ENCODE measurements at regions not wholly inside any gene's neighbourhood (a gene's known extent, or its start where the extent isn't known, plus 50 kb on each side); places are given as distances from the start of the nearest gene placed in this dataset.
"Not testable (repeated sequence)": the region's sequence is repeated elsewhere in the genome, so short reads cannot be mapped to it uniquely, and the experiment has no call there.

DNA sequence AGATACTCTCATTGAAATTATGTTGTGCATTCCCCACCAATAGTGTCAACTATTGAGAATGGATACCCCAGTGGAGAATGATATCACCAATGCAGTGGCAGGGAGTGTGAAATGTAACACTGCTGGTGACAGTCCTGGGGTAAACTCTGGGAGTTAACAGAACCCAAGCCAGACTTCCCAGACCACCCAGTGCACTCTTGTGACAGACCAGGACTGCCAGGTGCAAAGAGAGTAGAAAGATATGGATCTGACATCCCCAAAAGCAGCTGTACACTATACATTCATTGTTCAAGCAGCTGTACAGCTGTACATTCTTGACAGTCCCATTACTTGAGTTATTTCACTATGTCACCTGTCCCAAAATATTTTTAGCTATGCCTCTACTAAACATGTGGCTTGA lies 886.6 kb downstream of the DIAPH3 start:
- POLR2A ChIA-PET = no interaction called here
- ATAC-seq (no peak), DNase-seq (no peak)
- H3K4me1 ChIP-seq (ENCODE audit: control insufficient read depth in 2 of 2, insufficient read depth in 2 of 2, low read length in 2 of 2) = no peaks in the 10 kb centered on the region
- H3K4me3 ChIP-seq (ENCODE audit: low read length) = no peak overlapping the region
- Mint-ChIP-seq H3K27me3 (peaks cover 0 to 21% (median 4%) of the 10 kb centered on the region in 5 donors), H3K9me3 (peaks cover 0 to 3% (median 0%) of the 10 kb centered on the region in 11 donors), H3K4me1 (no peaks in the 10 kb centered on the region), H3K4me3 (no peak overlapping the region), H3K27ac (no peak overlapping the region), H3K36me3 (no peaks in the 10 kb centered on the region)
- no peaks in the 10 kb centered on the region for H3K27me3 ChIP-seq (ENCODE audit: control insufficient read depth in 2 of 2, insufficient read depth in 2 of 2, low read length in 2 of 2)
- no peaks in the 10 kb centered on the region for H3K36me3 ChIP-seq (ENCODE audit: control insufficient read depth in 2 of 3, insufficient read depth in 3 of 3, low read length in 3 of 3)
- H3K9me3 ChIP-seq (ENCODE audit: control insufficient read depth in 2 of 3, low read length in 3 of 3) = no peaks in the 10 kb centered on the region
- CTCF ChIA-PET = no interaction called here
- H3K27ac ChIP-seq (ENCODE audit: low read depth, low read length) = no peak overlapping the region
- intact Hi-C loops (cut with micrococcal nuclease) = no loop called here

DNA sequence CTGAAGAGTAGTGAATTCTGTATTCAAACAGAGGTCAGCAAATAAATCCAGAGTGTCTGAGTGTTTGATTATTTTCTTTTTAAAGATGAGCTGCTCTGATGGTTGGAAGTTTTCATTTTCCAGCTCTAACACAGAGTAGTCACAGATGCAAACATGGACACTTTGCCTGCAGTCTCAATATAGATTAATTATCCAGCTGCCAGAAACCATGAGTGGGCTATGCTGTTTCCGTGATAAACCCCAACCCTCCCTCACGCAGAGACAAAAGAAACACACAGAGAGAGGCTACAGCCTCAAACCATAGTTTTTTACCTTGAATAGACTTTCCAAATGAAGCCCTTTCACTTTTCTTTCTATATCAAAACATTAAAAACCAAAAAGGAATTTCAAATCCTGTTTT lies 884.7 kb downstream of the DIAPH3 start:
- POLR2A ChIA-PET = no interaction called here
- H3K27me3 ChIP-seq (ENCODE audit: control insufficient read depth in 2 of 2, insufficient read depth in 2 of 2, low read length in 2 of 2) = no peaks in the 10 kb centered on the region
- intact Hi-C loops (cut with micrococcal nuclease) = no loop called here
- H3K27ac ChIP-seq (ENCODE audit: low read depth, low read length) = no peak overlapping the region
- CTCF ChIA-PET = interaction anchor here (0.5 kb wide), 1 partner anchor 211 kb away, joined by 3 read pairs; no protein-coding TSS in a partner anchor
- Mint-ChIP-seq H3K4me3 (no peak overlapping the region), H3K36me3 (no peaks in the 10 kb centered on the region), H3K27me3 (peaks cover 0 to 6% (median 0%) of the 10 kb centered on the region in 5 donors), H3K4me1 (no peaks in the 10 kb centered on the region), H3K27ac (no peak overlapping the region), H3K9me3 (peaks cover 0 to 1% (median 0%) of the 10 kb centered on the region in 11 donors)
- H3K36me3 ChIP-seq (ENCODE audit: control insufficient read depth in 2 of 3, insufficient read depth in 3 of 3, low read length in 3 of 3) = no peaks in the 10 kb centered on the region
- H3K9me3 ChIP-seq (ENCODE audit: control insufficient read depth in 2 of 3, low read length in 3 of 3) = no peaks in the 10 kb centered on the region
- H3K4me3 ChIP-seq (ENCODE audit: low read length) = no peak overlapping the region
- ATAC-seq (no peak), DNase-seq (no peak)
- H3K4me1 ChIP-seq (ENCODE audit: control insufficient read depth in 2 of 2, insufficient read depth in 2 of 2, low read length in 2 of 2) = no peaks in the 10 kb centered on the region

DNA sequence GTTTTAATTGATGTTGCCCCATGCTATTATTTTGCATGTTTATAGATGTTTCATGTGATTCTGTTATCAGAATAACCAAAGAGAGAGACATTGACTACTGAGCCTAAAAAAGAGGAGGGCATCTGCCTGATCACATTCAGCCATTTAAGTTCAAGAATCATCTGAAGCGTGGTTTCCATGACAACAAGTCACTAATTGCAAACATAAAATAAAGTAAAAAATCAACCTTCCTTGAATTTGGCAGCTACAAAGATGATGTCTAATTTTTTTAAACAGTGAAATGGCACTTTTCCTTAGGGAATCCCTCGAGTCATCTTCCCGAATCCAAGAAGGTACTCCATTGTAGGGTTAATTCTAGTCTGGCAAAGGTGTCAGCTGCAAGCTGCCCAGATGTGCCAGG lies 884.2 kb downstream of the DIAPH3 start:
- CTCF ChIA-PET = no interaction called here
- no peaks in the 10 kb centered on the region for H3K4me1 ChIP-seq (ENCODE audit: control insufficient read depth in 2 of 2, insufficient read depth in 2 of 2, low read length in 2 of 2)
- Mint-ChIP-seq H3K27me3 (peaks cover 0 to 6% (median 0%) of the 10 kb centered on the region in 5 donors), H3K27ac (no peak overlapping the region), H3K9me3 (peaks cover 0 to 1% (median 0%) of the 10 kb centered on the region in 11 donors), H3K4me1 (no peaks in the 10 kb centered on the region), H3K4me3 (no peak overlapping the region), H3K36me3 (no peaks in the 10 kb centered on the region)
- DNase-seq (no peak), ATAC-seq (no peak)
- H3K27ac ChIP-seq (ENCODE audit: low read depth, low read length) = no peak overlapping the region
- POLR2A ChIA-PET = no interaction called here
- no peaks in the 10 kb centered on the region for H3K36me3 ChIP-seq (ENCODE audit: control insufficient read depth in 2 of 3, insufficient read depth in 3 of 3, low read length in 3 of 3)
- intact Hi-C loops (cut with micrococcal nuclease) = no loop called here
- no peak overlapping the region for H3K4me3 ChIP-seq (ENCODE audit: low read length)
- H3K27me3 ChIP-seq (ENCODE audit: control insufficient read depth in 2 of 2, insufficient read depth in 2 of 2, low read length in 2 of 2) = no peaks in the 10 kb centered on the region
- H3K9me3 ChIP-seq (ENCODE audit: control insufficient read depth in 2 of 3, low read length in 3 of 3) = no peaks in the 10 kb centered on the region

DNA sequence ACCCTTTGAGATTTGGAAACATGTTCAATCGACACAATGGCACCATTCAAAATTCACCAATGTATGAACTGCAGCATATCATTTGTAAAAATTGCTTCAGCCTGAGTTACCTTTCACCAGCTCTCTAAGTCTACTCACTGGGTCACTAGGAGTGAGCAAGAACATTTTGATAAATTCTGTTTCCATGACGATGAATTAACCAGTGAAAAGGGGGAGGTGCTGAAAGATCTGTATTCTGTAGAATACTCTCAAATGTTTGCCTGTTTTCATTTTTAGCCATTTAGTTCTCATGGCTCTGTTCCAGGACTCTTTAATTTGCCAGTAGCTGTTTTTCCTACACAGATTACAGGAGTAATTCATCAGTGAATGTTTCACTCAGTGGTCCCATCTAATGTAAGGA lies 883.4 kb downstream of the DIAPH3 start:
- Histone ChIP-seq H3K36me3 (ENCODE audit: control insufficient read depth in 2 of 3, insufficient read depth in 3 of 3, low read length in 3 of 3) (no peaks in the 10 kb centered on the region), H3K4me3 (ENCODE audit: low read length) (no peak overlapping the region), H3K27ac (ENCODE audit: low read depth, low read length) (no peak overlapping the region), H3K4me1 (ENCODE audit: control insufficient read depth in 2 of 2, insufficient read depth in 2 of 2, low read length in 2 of 2) (no peaks in the 10 kb centered on the region), H3K27me3 (ENCODE audit: control insufficient read depth in 2 of 2, insufficient read depth in 2 of 2, low read length in 2 of 2) (no peaks in the 10 kb centered on the region), H3K9me3 (ENCODE audit: control insufficient read depth in 2 of 3, low read length in 3 of 3) (no peaks in the 10 kb centered on the region)
- no peak for ATAC-seq
- ChIA-PET POLR2A (no interaction called here), CTCF (no interaction called here)
- Mint-ChIP-seq H3K4me3 (no peak overlapping the region), H3K4me1 (no peaks in the 10 kb centered on the region), H3K9me3 (peaks cover 0 to 1% (median 0%) of the 10 kb centered on the region in 11 donors), H3K36me3 (no peaks in the 10 kb centered on the region), H3K27me3 (peaks cover 0 to 6% (median 0%) of the 10 kb centered on the region in 5 donors), H3K27ac (no peak overlapping the region)
- intact Hi-C loops (cut with micrococcal nuclease) = no loop called here
- no peak for DNase-seq

DNA sequence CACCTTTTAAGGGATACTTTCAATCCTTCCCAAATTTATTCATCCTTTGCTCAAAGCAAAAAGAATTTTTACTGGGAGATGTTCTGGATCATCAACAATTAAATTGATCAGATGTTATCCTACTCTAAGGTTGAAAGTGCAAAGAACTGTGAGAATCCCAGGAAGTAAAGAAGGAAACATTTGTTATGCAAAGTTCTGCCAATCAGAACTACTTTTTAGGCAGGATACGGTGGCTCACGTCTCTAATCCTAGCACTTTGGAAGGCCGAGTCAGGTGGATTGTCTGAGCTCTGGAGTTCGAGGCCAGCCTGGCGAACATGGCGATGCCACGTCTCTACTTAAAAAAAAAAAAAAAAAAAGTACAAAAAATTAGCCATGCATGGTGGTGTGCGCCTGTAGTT lies 882.3 kb downstream of the DIAPH3 start:
- ChIA-PET CTCF (no interaction called here), POLR2A (no interaction called here)
- H3K36me3 Mint-ChIP-seq = no peaks in the 10 kb centered on the region
- H3K4me3 Mint-ChIP-seq = no peak overlapping the region
- Histone ChIP-seq H3K4me3 (ENCODE audit: low read length) (no peak overlapping the region), H3K9me3 (ENCODE audit: control insufficient read depth in 2 of 3, low read length in 3 of 3) (no peaks in the 10 kb centered on the region), H3K36me3 (ENCODE audit: control insufficient read depth in 2 of 3, insufficient read depth in 3 of 3, low read length in 3 of 3) (no peaks in the 10 kb centered on the region), H3K27me3 (ENCODE audit: control insufficient read depth in 2 of 2, insufficient read depth in 2 of 2, low read length in 2 of 2) (no peaks in the 10 kb centered on the region), H3K27ac (ENCODE audit: low read depth, low read length) (no peak overlapping the region), H3K4me1 (ENCODE audit: control insufficient read depth in 2 of 2, insufficient read depth in 2 of 2, low read length in 2 of 2) (no peaks in the 10 kb centered on the region)
- DNase-seq (no peak), ATAC-seq (no peak)
- peaks cover 0 to 1% (median 0%) of the 10 kb centered on the region in 11 donors for H3K9me3 Mint-ChIP-seq
- intact Hi-C loops (cut with micrococcal nuclease) = no loop called here
- H3K27ac Mint-ChIP-seq = no peak overlapping the region
- peaks cover 0 to 6% (median 0%) of the 10 kb centered on the region in 5 donors for H3K27me3 Mint-ChIP-seq
- H3K4me1 Mint-ChIP-seq = no peaks in the 10 kb centered on the region

DNA sequence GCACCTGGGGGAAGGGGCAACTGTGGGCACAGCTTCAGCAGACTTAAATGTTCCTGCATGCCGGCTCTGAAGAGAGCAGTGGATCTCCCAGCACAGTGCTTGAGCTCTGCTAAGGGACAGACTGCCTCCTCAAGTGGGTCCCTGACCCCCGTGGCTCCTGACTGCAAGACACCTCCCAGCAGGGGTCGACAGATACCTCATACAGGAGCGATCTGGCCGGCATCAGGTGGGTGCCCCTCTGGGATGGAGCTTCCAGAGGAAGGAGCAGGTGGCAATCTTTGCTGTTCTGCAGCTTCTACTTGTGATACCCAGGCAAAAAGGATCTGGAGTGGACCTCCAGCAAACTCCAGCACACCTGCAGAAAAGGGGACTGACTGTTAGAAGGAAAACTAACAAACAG lies 871.5 kb downstream of the DIAPH3 start:
- H3K27me3 ChIP-seq (ENCODE audit: control insufficient read depth in 2 of 2, insufficient read depth in 2 of 2, low read length in 2 of 2); H3K4me3 ChIP-seq (ENCODE audit: low read length); H3K27ac ChIP-seq (ENCODE audit: low read depth, low read length); H3K4me1 Mint-ChIP-seq; H3K4me3 Mint-ChIP-seq; ATAC-seq; H3K27ac Mint-ChIP-seq; CTCF ChIA-PET; DNase-seq; intact Hi-C loops (cut with micrococcal nuclease); H3K9me3 ChIP-seq (ENCODE audit: control insufficient read depth in 2 of 3, low read length in 3 of 3); H3K36me3 Mint-ChIP-seq; POLR2A ChIA-PET; H3K4me1 ChIP-seq (ENCODE audit: control insufficient read depth in 2 of 2, insufficient read depth in 2 of 2, low read length in 2 of 2); H3K36me3 ChIP-seq (ENCODE audit: control insufficient read depth in 2 of 3, insufficient read depth in 3 of 3, low read length in 3 of 3): not testable (repeated sequence)
- Mint-ChIP-seq H3K27me3 (peaks cover 0 to 29% (median 3%) of the 10 kb centered on the region in 5 donors), H3K9me3 (peaks cover 3 to 31% (median 7%) of the 10 kb centered on the region in 11 donors)

DNA sequence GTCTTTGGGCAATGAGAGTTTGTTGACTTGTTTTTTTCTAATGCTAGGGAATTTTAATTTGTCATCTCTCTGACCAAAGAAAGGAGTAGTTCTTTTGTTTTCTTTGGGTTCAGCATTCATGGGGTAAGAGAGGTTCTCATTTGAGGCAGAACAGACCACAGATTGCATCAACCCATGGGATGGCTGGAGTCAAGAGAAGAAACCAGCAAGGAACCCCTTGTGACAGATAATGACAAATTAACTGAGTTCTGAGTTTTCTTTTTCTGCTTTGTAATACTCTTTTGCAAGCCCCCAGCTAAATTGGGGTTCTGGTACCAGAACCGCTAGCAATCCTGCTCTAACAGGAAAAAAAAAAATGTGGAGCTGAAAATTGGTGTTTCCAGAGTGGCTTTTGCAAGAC lies 864.1 kb downstream of the DIAPH3 start:
- peaks cover 0 to 7% (median 5%) of the 10 kb centered on the region in 5 donors for H3K27me3 Mint-ChIP-seq
- CTCF ChIA-PET = interaction anchor here (0.6 kb wide), 1 partner anchor 61 kb away, joined by 3 read pairs; no protein-coding TSS in a partner anchor
- H3K4me1 Mint-ChIP-seq = peaks cover 0 to 1% (median 0%) of the 10 kb centered on the region in 7 donors
- no peaks in the 10 kb centered on the region for H3K36me3 Mint-ChIP-seq
- intact Hi-C loops (cut with micrococcal nuclease) = no loop called here
- no peak overlapping the region for H3K4me3 ChIP-seq (ENCODE audit: low read length)
- no peak overlapping the region for H3K27ac Mint-ChIP-seq
- no peaks in the 10 kb centered on the region for H3K9me3 ChIP-seq (ENCODE audit: control insufficient read depth in 2 of 3, low read length in 3 of 3)
- ATAC-seq (no peak), DNase-seq (no peak)
- no peak overlapping the region for H3K27ac ChIP-seq (ENCODE audit: low read depth, low read length)
- H3K4me1 ChIP-seq (ENCODE audit: control insufficient read depth in 2 of 2, insufficient read depth in 2 of 2, low read length in 2 of 2) = no peaks in the 10 kb centered on the region
- peaks cover 0 to 22% (median 5%) of the 10 kb centered on the region in 11 donors for H3K9me3 Mint-ChIP-seq
- no peak overlapping the region for H3K4me3 Mint-ChIP-seq
- POLR2A ChIA-PET = no interaction called here
- no peaks in the 10 kb centered on the region for H3K36me3 ChIP-seq (ENCODE audit: control insufficient read depth in 2 of 3, insufficient read depth in 3 of 3, low read length in 3 of 3)
- H3K27me3 ChIP-seq (ENCODE audit: control insufficient read depth in 2 of 2, insufficient read depth in 2 of 2, low read length in 2 of 2) = no peaks in the 10 kb centered on the region
